ENCODE measurements at regions not wholly inside any gene's neighbourhood (a gene's known extent, or its start where the extent isn't known, plus 50 kb on each side); places are given as distances from the start of the nearest gene placed in this dataset.

DNA sequence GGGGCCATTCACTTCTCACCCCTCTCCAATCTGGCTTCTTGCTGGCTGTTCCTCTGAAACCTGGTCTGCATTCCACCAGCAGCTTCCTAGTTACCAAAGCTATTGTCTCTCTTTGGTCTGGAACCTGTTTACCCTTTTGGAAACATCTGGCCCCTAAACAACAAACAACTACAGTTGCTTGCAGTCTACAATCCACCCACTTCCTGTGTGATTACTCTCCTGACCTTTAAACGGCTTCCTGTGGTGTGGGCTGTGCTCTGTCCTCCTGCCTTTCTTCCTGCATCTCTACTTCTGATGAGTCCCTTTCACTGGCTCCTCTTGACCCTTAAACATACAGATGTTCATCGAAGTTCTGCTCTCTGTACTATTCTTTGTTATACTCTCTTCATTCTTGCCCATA is 303.8 kb downstream of the TDRD15 start:
- H3K27ac ChIP-seq (ENCODE audit: low read length) = no peak overlapping the region
- no peak for DNase-seq
- WGBS (ENCODE audit: insufficient coverage, low lambda C conversion rate) = 54% methylated on average over 2 of the region's 2 CpGs
- no peak overlapping the region for H3K4me3 ChIP-seq (ENCODE audit: low read length)
- no peaks in the 10 kb centered on the region for H3K9me3 ChIP-seq (ENCODE audit: control insufficient read depth, low read depth, low read length)
- H3K27me3 ChIP-seq (ENCODE audit: control insufficient read depth, insufficient read depth, low read length) = no peaks in the 10 kb centered on the region
- H3K4me1 ChIP-seq (ENCODE audit: control insufficient read depth, insufficient read depth, low read length) = no peaks in the 10 kb centered on the region
- H3K36me3 ChIP-seq (ENCODE audit: control insufficient read depth, insufficient read depth, low read length) = no peaks in the 10 kb centered on the region

DNA sequence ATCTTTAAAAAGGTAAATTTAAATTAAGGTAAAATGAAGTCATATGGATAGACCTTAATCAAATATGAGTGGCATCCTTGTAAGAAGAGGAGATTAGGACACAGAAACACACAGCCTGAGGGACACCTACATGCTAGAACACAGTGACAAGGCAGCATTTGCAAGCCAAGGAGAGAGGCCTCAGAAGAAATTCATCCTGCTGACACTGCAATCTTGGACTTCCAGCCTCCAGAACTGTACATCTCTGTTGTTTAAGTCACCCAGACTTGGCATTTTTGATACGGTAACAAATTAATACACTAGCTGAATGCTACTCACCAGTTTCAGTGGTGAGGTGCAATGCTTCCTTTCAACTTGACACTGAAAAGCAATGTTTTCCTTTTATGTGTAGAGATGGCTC is 305.0 kb downstream of the TDRD15 start:
- no peaks in the 10 kb centered on the region for H3K4me1 ChIP-seq (ENCODE audit: control insufficient read depth, insufficient read depth, low read length)
- no peak overlapping the region for H3K4me3 ChIP-seq (ENCODE audit: low read length)
- no peaks in the 10 kb centered on the region for H3K36me3 ChIP-seq (ENCODE audit: control insufficient read depth, insufficient read depth, low read length)
- whole genome bisulfite sequencing (ENCODE audit: insufficient coverage, low lambda C conversion rate) = 100% methylated on average over 1 of the region's 1 CpG
- H3K27ac ChIP-seq (ENCODE audit: low read length) = no peak overlapping the region
- no peaks in the 10 kb centered on the region for H3K27me3 ChIP-seq (ENCODE audit: control insufficient read depth, insufficient read depth, low read length)
- DNase-seq = no peak
- H3K9me3 ChIP-seq (ENCODE audit: control insufficient read depth, low read depth, low read length) = no peaks in the 10 kb centered on the region

DNA sequence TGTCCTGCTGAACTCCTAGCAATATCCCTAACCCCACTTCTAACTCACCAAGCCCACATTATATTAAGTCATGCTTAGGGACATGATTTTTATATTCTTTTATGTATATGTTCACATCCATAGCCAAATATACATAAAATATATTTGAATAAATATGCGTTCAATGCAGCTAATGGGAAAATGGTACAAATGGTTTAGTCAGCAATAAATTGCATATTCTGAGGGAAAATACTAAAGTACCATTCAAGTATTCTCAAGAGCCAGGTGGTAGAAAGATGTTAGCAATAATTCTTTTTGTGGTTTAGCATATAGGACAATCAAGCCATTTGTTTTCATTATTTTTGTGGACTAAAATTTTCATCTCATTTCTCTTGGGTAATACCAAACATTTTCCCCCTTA is 306.0 kb downstream of the TDRD15 start:
- WGBS (ENCODE audit: insufficient coverage, low lambda C conversion rate) = no CpG with 5 or more reads among the region's 1 CpG
- Histone ChIP-seq H3K4me1 (ENCODE audit: control insufficient read depth, insufficient read depth, low read length) (no peaks in the 10 kb centered on the region), H3K27ac (ENCODE audit: low read length) (no peak overlapping the region), H3K9me3 (ENCODE audit: control insufficient read depth, low read depth, low read length) (no peaks in the 10 kb centered on the region), H3K27me3 (ENCODE audit: control insufficient read depth, insufficient read depth, low read length) (no peaks in the 10 kb centered on the region), H3K4me3 (ENCODE audit: low read length) (no peak overlapping the region), H3K36me3 (ENCODE audit: control insufficient read depth, insufficient read depth, low read length) (no peaks in the 10 kb centered on the region)
- no peak for DNase-seq

- Histone ChIP-seq H3K4me3 (ENCODE audit: low read length) (no peak overlapping the region), H3K4me1 (ENCODE audit: control insufficient read depth, insufficient read depth, low read length) (no peaks in the 10 kb centered on the region), H3K9me3 (ENCODE audit: control insufficient read depth, low read depth, low read length) (no peaks in the 10 kb centered on the region), H3K36me3 (ENCODE audit: control insufficient read depth, insufficient read depth, low read length) (no peaks in the 10 kb centered on the region), H3K27ac (ENCODE audit: low read length) (no peak overlapping the region), H3K27me3 (ENCODE audit: control insufficient read depth, insufficient read depth, low read length) (no peaks in the 10 kb centered on the region)
- no peak for DNase-seq
- no CpG with 5 or more reads among the region's 5 CpGs for WGBS (ENCODE audit: insufficient coverage, low lambda C conversion rate)
Measured at GRCh38 chr2:21431078-21431477, 307.3 kb downstream of the TDRD15 start.

GRCh38 chr2:21438949-21439348 is 315.2 kb downstream of the TDRD15 start:
- Histone ChIP-seq H3K27me3 (ENCODE audit: control insufficient read depth, insufficient read depth, low read length) (no peaks in the 10 kb centered on the region), H3K27ac (ENCODE audit: low read length) (no peak overlapping the region), H3K36me3 (ENCODE audit: control insufficient read depth, insufficient read depth, low read length) (no peaks in the 10 kb centered on the region), H3K4me3 (ENCODE audit: low read length) (no peak overlapping the region), H3K9me3 (ENCODE audit: control insufficient read depth, low read depth, low read length) (no peaks in the 10 kb centered on the region), H3K4me1 (ENCODE audit: control insufficient read depth, insufficient read depth, low read length) (no peaks in the 10 kb centered on the region)
- peak; percentile 6 to 11 for DNase-seq
- no CpG with 5 or more reads among the region's 3 CpGs for WGBS (ENCODE audit: insufficient coverage, low lambda C conversion rate)

- Histone ChIP-seq H3K9me3 (ENCODE audit: control insufficient read depth, low read depth, low read length) (no peaks in the 10 kb centered on the region), H3K27ac (ENCODE audit: low read length) (no peak overlapping the region), H3K27me3 (ENCODE audit: control insufficient read depth, insufficient read depth, low read length) (no peaks in the 10 kb centered on the region), H3K4me1 (ENCODE audit: control insufficient read depth, insufficient read depth, low read length) (no peaks in the 10 kb centered on the region), H3K36me3 (ENCODE audit: control insufficient read depth, insufficient read depth, low read length) (no peaks in the 10 kb centered on the region), H3K4me3 (ENCODE audit: low read length) (no peak overlapping the region)
- no peak for DNase-seq
- WGBS (ENCODE audit: insufficient coverage, low lambda C conversion rate) = no CpG with 5 or more reads among the region's 7 CpGs
Measured at GRCh38 chr2:21441442-21441841, 317.7 kb downstream of the TDRD15 start.

GRCh38 chr2:21443494-21444105 is 319.8 kb downstream of the TDRD15 start:
- no peak overlapping the region for H3K27ac ChIP-seq (ENCODE audit: low read length)
- H3K36me3 ChIP-seq (ENCODE audit: control insufficient read depth, insufficient read depth, low read length) = no peaks in the 10 kb centered on the region
- H3K9me3 ChIP-seq (ENCODE audit: control insufficient read depth, low read depth, low read length) = no peaks in the 10 kb centered on the region
- H3K4me1 ChIP-seq (ENCODE audit: control insufficient read depth, insufficient read depth, low read length) = no peaks in the 10 kb centered on the region
- H3K27me3 ChIP-seq (ENCODE audit: control insufficient read depth, insufficient read depth, low read length) = no peaks in the 10 kb centered on the region
- no peak for DNase-seq
- H3K4me3 ChIP-seq (ENCODE audit: low read length) = no peak overlapping the region
- WGBS (ENCODE audit: insufficient coverage, low lambda C conversion rate) = no CpG with 5 or more reads among the region's 5 CpGs

DNA sequence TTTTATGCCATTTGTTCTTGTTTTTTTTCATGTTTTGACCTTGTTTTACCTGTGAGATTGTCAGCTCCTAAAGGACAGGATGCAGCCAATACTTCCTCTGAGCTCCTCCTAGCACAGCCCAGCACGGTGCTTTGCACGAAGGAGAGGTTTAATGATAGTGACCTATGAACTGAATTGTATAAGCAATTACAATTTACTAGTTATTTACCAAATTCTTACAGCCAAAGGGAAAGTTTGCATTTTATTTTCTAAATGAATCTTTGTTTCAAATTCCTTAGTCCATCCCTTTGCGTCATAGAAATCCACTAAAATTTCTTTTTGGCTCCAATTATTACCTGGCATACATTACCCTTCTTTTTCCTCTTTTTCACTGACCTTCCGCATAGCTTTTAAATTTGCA is 326.1 kb downstream of the TDRD15 start:
- 88% methylated on average over 2 of the region's 4 CpGs for WGBS (ENCODE audit: insufficient coverage, low lambda C conversion rate)
- no peak overlapping the region for H3K4me3 ChIP-seq (ENCODE audit: low read length)
- no peak for DNase-seq
- H3K36me3 ChIP-seq (ENCODE audit: control insufficient read depth, insufficient read depth, low read length) = no peaks in the 10 kb centered on the region
- H3K9me3 ChIP-seq (ENCODE audit: control insufficient read depth, low read depth, low read length) = no peaks in the 10 kb centered on the region
- H3K4me1 ChIP-seq (ENCODE audit: control insufficient read depth, insufficient read depth, low read length) = no peaks in the 10 kb centered on the region
- H3K27ac ChIP-seq (ENCODE audit: low read length) = no peak overlapping the region
- H3K27me3 ChIP-seq (ENCODE audit: control insufficient read depth, insufficient read depth, low read length) = no peaks in the 10 kb centered on the region

- H3K9me3 ChIP-seq (ENCODE audit: control insufficient read depth, low read depth, low read length) = no peaks in the 10 kb centered on the region
- 83% methylated on average over 1 of the region's 2 CpGs for WGBS (ENCODE audit: insufficient coverage, low lambda C conversion rate)
- H3K27ac ChIP-seq (ENCODE audit: low read length) = no peak overlapping the region
- no peaks in the 10 kb centered on the region for H3K4me1 ChIP-seq (ENCODE audit: control insufficient read depth, insufficient read depth, low read length)
- H3K27me3 ChIP-seq (ENCODE audit: control insufficient read depth, insufficient read depth, low read length) = no peaks in the 10 kb centered on the region
- DNase-seq = no peak
- no peak overlapping the region for H3K4me3 ChIP-seq (ENCODE audit: low read length)
- no peaks in the 10 kb centered on the region for H3K36me3 ChIP-seq (ENCODE audit: control insufficient read depth, insufficient read depth, low read length)
Measured at GRCh38 chr2:21451403-21451802, 327.6 kb downstream of the TDRD15 start.

DNA sequence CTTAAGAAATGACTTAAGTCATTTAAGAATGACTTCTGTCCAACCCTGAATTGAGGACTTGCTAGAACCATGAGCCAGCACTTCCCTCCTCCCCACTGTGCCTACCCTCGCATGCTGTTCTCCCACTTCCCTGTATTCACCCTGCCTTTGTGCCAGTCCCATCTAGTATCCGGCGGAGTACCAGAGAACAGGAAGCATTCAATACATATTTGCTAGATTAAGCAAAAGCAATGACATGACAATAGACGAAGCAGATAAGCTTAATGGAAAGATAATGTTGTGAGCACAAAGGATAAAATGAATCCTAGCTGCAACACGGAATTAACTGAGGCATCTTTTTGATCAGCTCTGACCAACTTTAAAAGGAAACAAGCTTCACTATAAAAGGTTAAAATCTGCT is 328.5 kb downstream of the TDRD15 start:
- WGBS (ENCODE audit: insufficient coverage, low lambda C conversion rate) = 18% methylated on average over 2 of the region's 5 CpGs
- no peaks in the 10 kb centered on the region for H3K36me3 ChIP-seq (ENCODE audit: control insufficient read depth, insufficient read depth, low read length)
- H3K27me3 ChIP-seq (ENCODE audit: control insufficient read depth, insufficient read depth, low read length) = no peaks in the 10 kb centered on the region
- no peak overlapping the region for H3K4me3 ChIP-seq (ENCODE audit: low read length)
- no peak for DNase-seq
- no peak overlapping the region for H3K27ac ChIP-seq (ENCODE audit: low read length)
- no peaks in the 10 kb centered on the region for H3K9me3 ChIP-seq (ENCODE audit: control insufficient read depth, low read depth, low read length)
- H3K4me1 ChIP-seq (ENCODE audit: control insufficient read depth, insufficient read depth, low read length) = no peaks in the 10 kb centered on the region

- H3K27me3 ChIP-seq (ENCODE audit: control insufficient read depth, insufficient read depth, low read length) = no peaks in the 10 kb centered on the region
- no peaks in the 10 kb centered on the region for H3K36me3 ChIP-seq (ENCODE audit: control insufficient read depth, insufficient read depth, low read length)
- H3K9me3 ChIP-seq (ENCODE audit: control insufficient read depth, low read depth, low read length) = no peaks in the 10 kb centered on the region
- no peak for DNase-seq
- no peak overlapping the region for H3K27ac ChIP-seq (ENCODE audit: low read length)
- no peak overlapping the region for H3K4me3 ChIP-seq (ENCODE audit: low read length)
- H3K4me1 ChIP-seq (ENCODE audit: control insufficient read depth, insufficient read depth, low read length) = no peaks in the 10 kb centered on the region
- 0% methylated on average over 1 of the region's 5 CpGs for WGBS (ENCODE audit: insufficient coverage, low lambda C conversion rate)
Measured at GRCh38 chr2:21452678-21453077, 328.9 kb downstream of the TDRD15 start.
